HEK293 (cell line): ENCODE measurements at regions not wholly inside any gene's neighbourhood (a gene's known extent, or its start where the extent isn't known, plus 50 kb on each side); places are given as distances from the start of the nearest gene placed in this dataset.

Experiments used
- CTCF ChIA-PET: fragments of 350-600 bp; formaldehyde crosslinking; extraction: SDS; loops from one replicate; lab custom pipeline; 2021; ENCODE audit warnings: antibody characterized with exemption; lab: Yijun Ruan, JAX
- POLR2A ChIA-PET: fragments of 300-600 bp; formaldehyde crosslinking; extraction: SDS; loops from one replicate; lab custom pipeline; 2020; ENCODE audit warnings: antibody characterized with exemption, inconsistent platforms; lab: Yijun Ruan, JAX
- H3K27ac ChIP-seq: fragments of 200-500 bp; sonication (Bioruptor generic); 2 replicates; pipeline ENCODE4 v1.5.1; 2014; ENCODE audit warnings: low read depth, low read length, control low read depth, inconsistent platforms; ENCODE audit errors: extremely low read depth
- H3K36me3 ChIP-seq, 2 experiments: fragments of 200-500 bp in 1 of 2; sonication (Bioruptor generic) in 1 of 2; 1 replicate in 1 of 2; 2 replicates in 1 of 2; pipeline ENCODE4 v1.5.1; 2014 to 2017; ENCODE audit warnings: inconsistent platforms in 2 of 2, low read length in 2 of 2; ENCODE audit not compliant: control insufficient read depth in 2 of 2, insufficient read depth in 1 of 2
- H3K4me1 ChIP-seq: fragments of 200-500 bp; sonication (Bioruptor generic); 2 replicates; pipeline ENCODE4 v1.5.1; 2014; ENCODE audit warnings: mild to moderate bottlenecking, low read length, inconsistent platforms; ENCODE audit not compliant: control insufficient read depth, insufficient read depth
- H3K4me3 ChIP-seq: 2 replicates; pipeline ENCODE4 v1.5.1; 2011; ENCODE audit warnings: low read depth, mild to moderate bottlenecking, control low read depth, low read length, moderate library complexity
- H3K9me3 ChIP-seq: fragments of 200-500 bp; sonication (Bioruptor generic); 2 replicates; pipeline ENCODE4 v1.5.1; 2014; ENCODE audit warnings: low read depth, low read length, inconsistent platforms; ENCODE audit not compliant: control insufficient read depth, insufficient read depth
- PRDM1 ChIP-seq: fragments of 450-650 bp; formaldehyde crosslinking; IDR thresholded peaks from 2 replicates; pipeline ENCODE4; 2016; ENCODE audit warnings: missing biosample characterization, missing genetic modification characterization
- RBAK ChIP-seq: fragments of 450-650 bp; formaldehyde crosslinking; IDR thresholded peaks from 2 replicates; pipeline ENCODE4 v1.5.1; 2016; ENCODE audit warnings: missing biosample characterization, missing genetic modification characterization
- ZBTB1 ChIP-seq: fragments of 450-650 bp; formaldehyde crosslinking; IDR thresholded peaks from 2 replicates; pipeline ENCODE4 v1.5.1; 2016; ENCODE audit warnings: missing biosample characterization, missing genetic modification characterization
- ZBTB17 ChIP-seq: fragments of 450-650 bp; formaldehyde crosslinking; IDR thresholded peaks from 2 replicates; pipeline ENCODE4 v1.5.1; 2016; ENCODE audit warnings: missing biosample characterization, missing genetic modification characterization
- ZBTB20 ChIP-seq: fragments of 450-650 bp; formaldehyde crosslinking; IDR thresholded peaks from 2 replicates; pipeline ENCODE4 v1.5.1; 2016; ENCODE audit warnings: missing biosample characterization, missing genetic modification characterization
- ZBTB21 ChIP-seq: fragments of 450-650 bp; formaldehyde crosslinking; IDR thresholded peaks from 2 replicates; pipeline ENCODE4 v1.5.1; 2017; ENCODE audit warnings: missing biosample characterization, missing genetic modification characterization
- ZBTB7A ChIP-seq: fragments of 450-650 bp; formaldehyde crosslinking; IDR thresholded peaks from 2 replicates; pipeline ENCODE4 v1.5.1; 2016; ENCODE audit warnings: low read depth, missing biosample characterization, missing genetic modification characterization
- ZFP37 ChIP-seq: fragments of 450-650 bp; formaldehyde crosslinking; IDR thresholded peaks from 2 replicates; pipeline ENCODE4 v1.5.1; 2016; ENCODE audit warnings: missing biosample characterization, missing genetic modification characterization
- ZNF132 ChIP-seq: fragments of 450-650 bp; formaldehyde crosslinking; IDR thresholded peaks from 2 replicates; pipeline ENCODE4 v1.5.1; 2017; ENCODE audit warnings: missing biosample characterization, missing genetic modification characterization, borderline replicate concordance
- ZNF140 ChIP-seq: fragments of 450-650 bp; formaldehyde crosslinking; IDR thresholded peaks from 2 replicates; pipeline ENCODE4 v1.5.1; 2016; ENCODE audit warnings: missing biosample characterization, missing genetic modification characterization
- ZNF184 ChIP-seq: fragments of 450-650 bp; IDR thresholded peaks from 2 replicates; pipeline ENCODE4 v1.5.1; 2018; ENCODE audit warnings: missing biosample characterization, mild to moderate bottlenecking, missing genetic modification characterization
- ZNF2 ChIP-seq: fragments of 450-650 bp; formaldehyde crosslinking; IDR thresholded peaks from 2 replicates; pipeline ENCODE4 v1.5.1; 2016; ENCODE audit warnings: missing biosample characterization, missing genetic modification characterization
- ZNF416 ChIP-seq: fragments of 450-650 bp; formaldehyde crosslinking; IDR thresholded peaks from 2 replicates; pipeline ENCODE4 v1.5.1; 2016; ENCODE audit warnings: missing biosample characterization, missing genetic modification characterization
- ZNF514 ChIP-seq: fragments of 450-650 bp; formaldehyde crosslinking; IDR thresholded peaks from 2 replicates; pipeline ENCODE4 v1.5.1; 2016; ENCODE audit warnings: missing biosample characterization, missing genetic modification characterization
- ZNF530 ChIP-seq: fragments of 450-650 bp; formaldehyde crosslinking; IDR thresholded peaks from 2 replicates; pipeline ENCODE4 v1.5.1; 2016; ENCODE audit warnings: low read depth, missing biosample characterization, missing genetic modification characterization
- ZNF558 ChIP-seq: fragments of 450-650 bp; formaldehyde crosslinking; IDR thresholded peaks from 2 replicates; pipeline ENCODE4 v1.5.1; 2016; ENCODE audit warnings: missing biosample characterization, missing genetic modification characterization
- ZNF624 ChIP-seq: fragments of 450-650 bp; formaldehyde crosslinking; IDR thresholded peaks from 2 replicates; pipeline ENCODE4 v1.5.1; 2017; ENCODE audit warnings: missing biosample characterization, missing genetic modification characterization
- ZNF626 ChIP-seq: fragments of 450-650 bp; sonication (Bioruptor Pico); formaldehyde crosslinking; IDR thresholded peaks from 2 replicates; pipeline ENCODE4 v1.5.1; 2018; ENCODE audit warnings: missing biosample characterization, missing genetic modification characterization, inconsistent platforms
- ZNF660 ChIP-seq: fragments of 450-650 bp; IDR thresholded peaks from 2 replicates; pipeline ENCODE4 v1.5.1; 2018; ENCODE audit warnings: missing biosample characterization, mild to moderate bottlenecking, missing genetic modification characterization
- ZNF777 ChIP-seq: fragments of 450-650 bp; formaldehyde crosslinking; IDR thresholded peaks from 2 replicates; pipeline ENCODE4 v1.5.1; 2017; ENCODE audit warnings: missing biosample characterization, missing genetic modification characterization, borderline replicate concordance
- ZNF791 ChIP-seq: fragments of 450-650 bp; formaldehyde crosslinking; IDR thresholded peaks from 2 replicates; pipeline ENCODE4 v1.5.1; 2016; ENCODE audit warnings: missing biosample characterization, missing genetic modification characterization
- ZNF830 ChIP-seq: fragments of 450-650 bp; IDR thresholded peaks from 2 replicates; pipeline ENCODE4 v1.5.0; 2018; ENCODE audit warnings: missing biosample characterization, missing genetic modification characterization, low read depth, mild to moderate bottlenecking, moderate library complexity
- ZSCAN30 ChIP-seq: fragments of 450-650 bp; IDR thresholded peaks from 2 replicates; pipeline ENCODE4 v1.5.1; 2018; ENCODE audit warnings: missing biosample characterization, mild to moderate bottlenecking, missing genetic modification characterization, moderate library complexity
- TF ChIP-seq, protein P1 (sequence below): fragments of 450-650 bp; formaldehyde crosslinking; IDR thresholded peaks from 2 replicates; pipeline ENCODE4 v1.5.1; 2017; ENCODE audit warnings: missing biosample characterization, missing genetic modification characterization

DNA sequence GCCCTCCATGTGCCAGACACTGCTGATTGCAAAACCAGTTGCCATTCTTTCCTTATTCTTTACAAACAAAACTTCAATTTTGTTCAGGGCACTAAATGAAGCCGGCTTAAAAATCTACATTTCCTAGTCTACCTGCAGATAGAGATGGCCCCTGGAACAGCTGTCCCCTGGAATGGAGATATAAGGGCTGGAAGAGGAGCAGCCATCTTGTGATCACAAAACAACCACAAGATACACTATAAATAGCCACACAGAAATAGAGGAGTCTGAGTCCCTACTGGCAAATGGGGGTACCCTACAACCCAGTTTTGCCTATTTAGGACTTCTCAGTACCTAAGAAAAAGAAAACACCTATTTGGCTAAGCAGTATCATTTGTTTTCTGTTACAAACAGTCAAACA, 115.9 kb upstream of the BEND6 start:
- ChIA-PET CTCF (interaction anchor here (1.6 to 2.8 kb wide), 2 partner anchors 130 to 201 kb away, joined by 3 to 16 read pairs; no protein-coding TSS in a partner anchor), POLR2A (interaction anchor here (0.6 kb wide), 1 partner anchor 64 kb away, joined by 3 read pairs; no protein-coding TSS in a partner anchor)
- TF ChIP-seq ZNF558: no peak
- no peak for TF ChIP-seq ZNF660 (tag by site-specific recombination)
- TF ChIP-seq ZNF416 (tag by site-specific recombination): no peak
- TF ChIP-seq RBAK (tag by site-specific recombination): no peak
- TF ChIP-seq ZBTB1 (tag by site-specific recombination): no peak
- no peak for TF ChIP-seq ZNF184 (tag by site-specific recombination)
- no peak for TF ChIP-seq ZBTB21 (tag by site-specific recombination)
- no peak for TF ChIP-seq ZNF132 (tag by site-specific recombination)
- no peak for TF ChIP-seq ZBTB20 (tag by site-specific recombination)
- Histone ChIP-seq H3K4me1 (peaks cover 19% of the 10 kb centered on the region), H3K4me3 (no peak overlapping the region), H3K36me3 (no peaks in the 10 kb centered on the region), H3K9me3 (no peaks in the 10 kb centered on the region), H3K27ac (no peak overlapping the region)

DNA sequence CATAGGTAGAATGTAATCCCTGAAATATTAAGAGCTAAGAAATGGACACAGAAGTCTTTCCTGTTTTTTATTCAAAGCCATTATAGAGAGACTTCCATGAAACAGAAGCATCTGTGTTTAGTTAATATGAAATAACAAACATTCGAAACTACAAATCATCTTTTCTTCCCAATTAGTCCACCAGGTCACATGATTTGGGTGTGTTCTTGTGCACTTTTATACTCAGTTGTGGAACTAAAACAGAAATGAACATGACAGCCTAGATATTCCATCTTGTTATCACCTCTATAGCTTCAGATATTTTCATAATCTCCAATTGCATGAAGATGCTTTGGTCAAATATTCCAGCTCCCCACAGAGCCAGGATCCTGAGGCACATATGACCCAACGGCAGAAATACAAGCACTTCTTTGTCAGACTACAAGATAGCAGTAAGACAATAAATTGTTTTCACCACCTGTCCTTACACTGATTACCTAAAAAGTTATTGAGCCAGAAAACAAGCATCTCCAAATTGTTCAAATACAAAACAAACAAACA, 116.8 kb upstream of the BEND6 start:
- Histone ChIP-seq H3K36me3 (no peaks in the 10 kb centered on the region), H3K27ac (no peak overlapping the region), H3K4me3 (no peak overlapping the region), H3K4me1 (peaks cover 19% of the 10 kb centered on the region)
- POLR2A ChIA-PET: interaction anchor here (0.7 kb wide), 1 partner anchor 72 kb away, joined by 3 read pairs; no protein-coding TSS in a partner anchor
- no peak for TF ChIP-seq ZNF830 (tag by site-specific recombination)
- no peak for TF ChIP-seq ZNF514 (tag by site-specific recombination)
- no peak for TF ChIP-seq ZFP37 (tag by site-specific recombination)
- no peak for TF ChIP-seq ZNF2 (tag by site-specific recombination)
- no peak for TF ChIP-seq ZNF777 (tag by site-specific recombination)
- TF ChIP-seq ZNF626 (tag by site-specific recombination): no peak
- no peak for TF ChIP-seq ZNF791 (tag by site-specific recombination)
- TF ChIP-seq, protein P1, sequence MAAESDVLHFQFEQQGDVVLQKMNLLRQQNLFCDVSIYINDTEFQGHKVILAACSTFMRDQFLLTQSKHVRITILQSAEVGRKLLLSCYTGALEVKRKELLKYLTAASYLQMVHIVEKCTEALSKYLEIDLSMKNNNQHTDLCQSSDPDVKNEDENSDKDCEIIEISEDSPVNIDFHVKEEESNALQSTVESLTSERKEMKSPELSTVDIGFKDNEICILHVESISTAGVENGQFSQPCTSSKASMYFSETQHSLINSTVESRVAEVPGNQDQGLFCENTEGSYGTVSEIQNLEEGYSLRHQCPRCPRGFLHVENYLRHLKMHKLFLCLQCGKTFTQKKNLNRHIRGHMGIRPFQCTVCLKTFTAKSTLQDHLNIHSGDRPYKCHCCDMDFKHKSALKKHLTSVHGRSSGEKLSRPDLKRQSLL (tag by site-specific recombination): no peak
- TF ChIP-seq ZSCAN30: no peak
- no peak for TF ChIP-seq ZNF140 (tag by site-specific recombination)
- TF ChIP-seq ZBTB7A (tag by site-specific recombination): no peak
- TF ChIP-seq, all 188 proteins: peak for 0
- H3K9me3 ChIP-seq: no peaks in the 10 kb centered on the region
- CTCF ChIA-PET: interaction anchor here (0.6 to 1.1 kb wide), 3 partner anchors 12 to 129 kb away, joined by 3 to 4 read pairs (median 3); no protein-coding TSS in a partner anchor

DNA sequence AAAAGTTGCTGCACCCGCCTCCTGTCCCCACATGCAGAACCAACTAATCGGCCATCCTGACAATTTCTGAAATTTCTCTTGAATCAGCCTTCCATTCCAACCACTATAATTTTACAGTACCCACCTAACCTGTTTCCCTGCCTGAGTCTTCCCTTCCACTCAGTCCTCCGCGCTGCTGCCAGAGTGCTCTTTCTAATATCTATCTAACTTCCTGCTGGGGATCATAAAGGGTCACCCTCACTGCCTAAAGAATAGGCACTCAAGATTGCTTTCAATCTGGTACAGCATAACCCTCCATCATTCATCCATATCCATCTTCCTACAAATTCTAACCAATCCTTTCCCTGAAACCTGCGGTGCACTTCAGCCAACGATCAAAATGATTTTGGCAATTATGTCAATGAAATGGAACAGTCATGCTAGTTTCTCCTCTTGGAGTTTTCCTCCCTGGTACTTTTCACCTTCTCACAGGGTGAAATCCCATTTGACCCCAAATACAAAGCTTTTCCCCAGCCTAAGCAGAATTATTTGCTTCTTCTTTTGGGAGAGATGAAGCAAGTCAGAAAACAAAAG, 117.5 kb upstream of the BEND6 start:
- Histone ChIP-seq H3K27ac (no peak overlapping the region), H3K36me3 (no peaks in the 10 kb centered on the region), H3K9me3 (no peaks in the 10 kb centered on the region), H3K4me3 (no peak overlapping the region), H3K4me1 (peaks cover 19% of the 10 kb centered on the region)
- no peak for TF ChIP-seq ZNF624 (tag by site-specific recombination)
- peak; percentile 64; the same call in 1 of the 2 replicates for TF ChIP-seq PRDM1 (tag by site-specific recombination)
- TF ChIP-seq ZBTB17: peak; percentile 83
- no peak for TF ChIP-seq ZNF530 (tag by site-specific recombination)
- POLR2A ChIA-PET: interaction anchor here (0.7 kb wide), 1 partner anchor 71 kb away, joined by 3 read pairs; no protein-coding TSS in a partner anchor
- CTCF ChIA-PET: interaction anchor here (0.6 to 1.1 kb wide), 3 partner anchors 12 to 128 kb away, joined by 3 to 4 read pairs (median 3); no protein-coding TSS in a partner anchor
